Jurkat, Clone E6-1 (cell line): ENCODE measurements at regions not wholly inside any gene's neighbourhood (a gene's known extent, or its start where the extent isn't known, plus 50 kb on each side); places are given as distances from the start of the nearest gene placed in this dataset.

Source experiments
- DNase-seq: peaks from one replicate; pipeline ENCODE4 v3.0.0-alpha.2; 2011; ENCODE audit warnings: low read depth, low spot score
- H3K4me3 ChIP-seq: 2 replicates; pipeline ENCODE4 v1.5.1; 2011; ENCODE audit warnings: mild to moderate bottlenecking, low read length, control low read depth, moderate library complexity

DNA sequence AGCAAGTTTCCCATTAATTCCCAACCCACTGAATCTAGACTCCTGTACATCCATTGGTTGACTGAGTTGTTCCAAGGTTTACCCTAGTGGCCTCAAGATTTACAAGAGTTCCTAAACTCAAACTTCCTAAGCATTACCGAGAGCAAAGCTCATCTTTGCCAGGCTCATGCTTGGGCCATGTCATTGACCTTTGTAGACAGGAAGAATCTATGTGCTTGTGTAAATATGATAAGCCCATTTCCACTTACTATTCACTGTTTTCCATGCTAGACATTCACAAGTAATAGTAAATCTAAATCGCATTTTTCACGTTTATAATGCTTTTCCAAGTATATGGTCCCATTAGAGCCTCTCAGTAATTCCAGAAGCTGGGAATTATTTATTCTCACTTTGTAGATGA, 534.5 kb upstream of the CLINT1 start:
- no peak for DNase-seq
- H3K4me3 ChIP-seq, result no peak overlapping the region

GRCh38 chr5:158392753-158393152, 533.8 kb upstream of the CLINT1 start:
- H3K4me3 ChIP-seq, result no peak overlapping the region
- DNase-seq, result no peak

- no peak overlapping the region for H3K4me3 ChIP-seq
- no peak for DNase-seq
Observed at GRCh38 chr5:158390577-158390976, 531.6 kb upstream of the CLINT1 start.

DNA sequence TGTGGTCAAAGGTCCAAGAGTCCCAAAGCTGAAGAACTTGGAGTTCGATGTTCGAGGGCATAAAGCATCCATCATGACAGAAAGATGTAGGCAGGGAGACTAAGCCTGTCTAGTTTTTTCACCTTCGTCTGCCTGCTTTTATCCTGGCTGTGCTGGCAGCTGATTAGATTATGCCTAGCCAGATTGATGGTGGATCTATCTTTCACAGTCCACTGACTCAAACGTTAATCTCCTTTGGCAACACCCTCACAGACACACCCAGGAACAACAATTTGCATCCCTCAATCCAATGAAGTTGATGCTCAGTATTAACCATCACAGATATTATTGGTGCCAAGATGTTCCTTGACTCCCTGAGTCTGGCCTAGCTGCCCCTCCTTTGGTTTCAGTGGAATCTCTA, 530.8 kb upstream of the CLINT1 start:
- no peak for DNase-seq
- no peak overlapping the region for H3K4me3 ChIP-seq

- no peak overlapping the region for H3K4me3 ChIP-seq
- no peak for DNase-seq
Observed at GRCh38 chr5:158388021-158388420, 529.1 kb upstream of the CLINT1 start.

DNA sequence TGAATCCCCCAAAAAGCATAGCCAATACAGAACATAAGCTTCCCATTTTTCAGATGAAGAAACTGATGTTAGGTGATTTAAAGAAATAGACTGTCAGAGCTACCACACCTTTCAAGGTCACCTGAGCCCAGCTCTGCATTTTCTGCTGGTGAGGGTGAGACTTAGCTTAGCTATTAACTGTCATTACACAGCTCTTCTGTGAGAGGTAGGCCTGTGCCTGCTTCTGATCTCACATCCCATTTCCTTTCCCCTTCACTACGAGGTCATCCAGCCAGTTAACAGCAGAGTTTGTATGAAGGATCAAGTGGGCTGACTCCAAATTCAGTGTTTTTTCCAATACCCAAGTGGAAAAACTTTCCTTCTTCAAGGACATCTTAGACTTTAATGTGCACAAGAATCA, 528.6 kb upstream of the CLINT1 start:
- no peak overlapping the region for H3K4me3 ChIP-seq
- DNase-seq, result no peak

DNA sequence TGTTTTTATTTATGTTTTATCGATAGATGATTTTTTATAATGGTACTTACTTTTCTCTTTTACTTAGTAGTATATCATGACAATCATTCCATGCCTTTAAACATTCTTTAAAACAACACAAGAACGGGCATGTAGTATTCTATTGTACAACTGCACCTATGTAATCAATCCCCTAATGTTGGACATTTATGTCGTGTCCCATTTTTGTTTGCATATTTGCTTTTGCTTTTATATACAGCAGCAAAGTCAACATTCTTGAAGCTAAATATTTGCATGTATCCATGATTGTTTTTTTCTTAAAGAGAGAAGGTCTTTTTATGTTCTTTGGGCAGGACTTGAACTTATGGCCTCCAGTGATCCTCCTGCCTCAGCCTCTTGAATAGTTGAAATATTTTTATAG, 527.0 kb upstream of the CLINT1 start:
- DNase-seq, result no peak
- H3K4me3 ChIP-seq, result no peak overlapping the region

DNA sequence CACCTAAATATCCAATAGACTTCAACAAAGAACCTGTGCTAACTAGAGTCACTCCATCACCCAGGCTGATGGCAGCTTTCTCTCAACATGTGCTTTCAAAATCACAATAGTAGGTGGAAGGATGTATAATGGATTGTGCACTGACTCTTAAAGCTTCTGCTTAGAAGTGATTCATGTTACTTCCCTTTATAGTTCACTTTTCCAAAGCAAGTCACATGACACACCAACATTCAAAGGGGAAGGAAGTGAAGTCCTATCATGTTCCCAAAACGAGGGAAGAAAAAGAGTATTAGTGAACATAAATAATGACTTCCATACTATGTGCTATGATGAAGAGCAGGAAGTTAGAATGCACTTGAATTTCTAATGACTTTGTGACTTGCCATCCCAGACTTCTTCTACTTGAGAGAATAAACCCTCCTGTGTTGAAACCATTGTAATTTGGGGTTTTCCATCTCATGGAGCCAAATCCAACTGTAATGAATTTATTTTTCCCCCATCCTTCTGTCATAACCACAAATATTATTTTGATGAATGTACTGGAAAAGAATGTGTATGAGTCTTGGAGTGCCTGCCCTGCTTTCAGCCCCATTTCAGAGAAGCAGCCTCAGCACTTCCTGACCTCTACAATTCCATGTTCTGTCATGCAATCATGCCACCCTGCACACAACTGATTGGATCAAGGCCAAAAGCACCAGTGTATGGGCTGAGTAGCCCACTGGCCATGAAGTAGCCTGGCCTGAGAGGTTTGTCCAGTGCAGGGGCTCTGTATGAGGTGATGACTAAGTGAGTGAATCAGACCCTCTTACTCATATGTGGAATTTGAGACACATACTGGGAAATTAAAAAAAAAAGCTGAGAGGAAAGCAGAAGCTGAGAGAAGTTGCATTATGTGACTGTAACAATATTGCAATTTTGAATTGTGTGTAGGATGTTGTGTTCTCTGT, 525.9 kb upstream of the CLINT1 start:
- DNase-seq, result no peak
- no peak overlapping the region for H3K4me3 ChIP-seq

DNA sequence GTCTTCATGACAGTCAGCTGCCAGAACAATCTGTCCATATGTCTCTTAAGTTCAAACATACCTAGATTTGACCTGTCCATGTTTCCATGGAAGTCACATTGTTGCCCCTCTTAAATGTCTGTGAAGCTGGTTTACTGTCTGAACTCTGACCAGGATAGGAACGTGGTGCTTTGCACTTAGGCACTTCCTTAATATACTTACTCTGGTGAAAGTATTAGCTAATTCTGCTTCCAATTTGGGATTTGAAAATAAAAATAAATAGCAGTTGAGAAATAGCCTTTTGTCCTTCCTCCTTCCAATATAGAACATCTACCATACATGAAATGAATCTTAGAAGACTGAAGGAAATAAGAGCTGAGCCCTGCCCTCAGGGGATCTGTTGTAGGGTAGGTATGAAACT, 524.5 kb upstream of the CLINT1 start:
- H3K4me3 ChIP-seq, result no peak overlapping the region
- no peak for DNase-seq

GRCh38 chr5:158382473-158382872, 523.5 kb upstream of the CLINT1 start:
- DNase-seq, result no peak
- no peak overlapping the region for H3K4me3 ChIP-seq

DNA sequence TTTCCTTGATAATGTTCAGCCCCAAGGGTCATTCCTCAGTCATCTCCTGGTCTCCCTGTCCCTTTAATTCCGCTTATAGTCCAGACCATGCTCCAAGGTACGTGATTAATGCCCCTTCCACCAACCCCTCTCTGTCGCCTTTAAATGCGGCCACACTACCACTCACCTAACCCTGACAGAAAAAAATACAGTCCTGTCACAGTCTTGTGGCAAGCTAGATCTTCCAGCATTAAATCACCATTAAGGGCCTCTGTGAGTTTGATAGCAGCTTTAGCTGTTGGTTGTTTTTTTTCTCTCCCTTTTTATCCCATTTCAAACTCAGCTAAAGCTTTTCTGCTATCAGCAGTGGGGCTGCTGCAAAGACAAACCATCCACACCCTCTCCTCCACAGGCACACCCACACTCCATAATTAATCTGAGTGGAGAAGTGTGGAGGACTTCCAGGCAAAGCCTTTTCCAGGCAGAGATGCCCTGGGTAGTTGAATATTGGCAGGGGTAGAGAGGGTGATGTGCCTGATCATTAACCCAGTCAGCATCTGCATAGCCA, 522.7 kb upstream of the CLINT1 start:
- H3K4me3 ChIP-seq, result no peak overlapping the region
- no peak for DNase-seq

DNA sequence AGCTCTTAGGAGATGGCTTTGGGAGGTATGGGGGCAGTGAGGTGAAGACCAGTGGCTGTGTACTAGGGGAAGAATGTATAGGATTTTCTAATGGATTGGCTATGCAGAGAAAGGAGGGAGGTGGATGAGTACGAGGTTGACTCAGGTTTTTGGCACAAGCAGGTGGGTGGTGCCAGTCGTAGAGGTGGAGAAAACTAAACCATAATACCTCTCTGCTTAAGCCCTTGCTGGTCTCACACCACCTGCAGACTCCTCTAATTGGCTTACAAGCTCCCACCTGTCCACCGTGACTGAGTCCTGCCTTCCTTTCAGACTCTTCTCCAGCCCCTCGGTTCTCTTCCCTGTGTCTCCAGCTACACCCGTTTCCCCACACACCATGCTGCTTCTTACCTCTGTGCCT, 521.7 kb upstream of the CLINT1 start:
- no peak for DNase-seq
- no peak overlapping the region for H3K4me3 ChIP-seq

DNA sequence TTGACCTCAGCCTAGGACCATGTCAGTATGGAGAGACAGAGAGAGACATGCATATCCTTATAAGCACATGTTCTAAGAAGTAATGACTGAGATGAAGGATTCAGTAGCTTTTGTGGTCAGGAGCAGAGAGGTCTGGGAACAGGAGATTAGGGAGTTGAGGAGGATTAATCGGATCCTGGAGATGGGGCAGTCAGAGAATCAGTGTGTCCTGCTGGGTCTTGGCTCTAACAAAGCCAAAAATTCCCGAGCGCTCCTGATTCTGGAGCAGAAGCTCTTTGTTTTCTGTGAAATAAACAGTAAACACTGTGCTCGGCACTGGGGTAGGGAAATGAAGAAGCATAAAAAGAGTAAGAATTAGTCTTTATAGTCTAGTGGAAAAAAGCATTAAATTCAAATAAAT, 520.0 kb upstream of the CLINT1 start:
- H3K4me3 ChIP-seq, result no peak overlapping the region
- DNase-seq, result no peak

GRCh38 chr5:158376679-158377078, 517.7 kb upstream of the CLINT1 start:
- no peak overlapping the region for H3K4me3 ChIP-seq
- no peak for DNase-seq

- H3K4me3 ChIP-seq, result no peak overlapping the region
- DNase-seq, result no peak
Observed at GRCh38 chr5:158375531-158375930, 516.6 kb upstream of the CLINT1 start.

DNA sequence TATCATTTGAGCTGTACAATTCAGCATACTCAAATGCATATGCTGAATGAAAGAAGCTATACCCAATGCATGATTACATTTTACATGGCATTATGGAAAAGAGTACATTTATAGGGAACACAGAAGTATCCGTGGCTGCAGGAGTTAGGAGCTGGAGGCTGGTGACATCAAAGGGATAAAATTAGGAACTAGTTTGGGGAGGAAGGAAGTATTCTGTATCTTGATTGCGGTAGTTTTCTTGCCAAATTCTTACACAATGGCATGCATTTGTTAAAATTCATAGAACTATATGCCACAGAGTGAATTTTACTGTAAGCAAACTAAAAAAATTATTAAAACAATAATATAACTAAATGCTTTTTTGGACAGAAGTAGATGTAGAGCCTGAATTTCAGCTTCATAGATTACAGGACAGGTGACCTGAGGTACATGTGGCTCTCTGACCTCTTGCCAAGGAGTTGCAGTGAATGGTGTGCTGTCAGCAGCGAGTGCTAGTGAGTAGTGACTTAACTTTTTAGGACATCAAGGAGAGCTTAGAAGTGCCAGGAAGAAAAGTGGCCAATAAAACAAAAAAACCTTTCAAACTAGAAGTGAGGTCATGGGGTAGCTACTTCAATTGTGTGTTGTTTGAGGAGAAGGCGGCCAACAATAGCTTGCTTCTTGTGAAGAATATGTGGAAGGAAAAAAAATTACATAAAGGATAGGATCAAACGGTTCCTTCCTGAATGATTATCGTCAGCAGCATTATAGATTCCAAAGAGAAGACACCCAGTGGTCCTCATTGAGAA, 514.9 kb upstream of the CLINT1 start:
- no peak overlapping the region for H3K4me3 ChIP-seq
- no peak for DNase-seq

GRCh38 chr5:158369241-158369640, 510.3 kb upstream of the CLINT1 start:
- DNase-seq, result no peak

DNA sequence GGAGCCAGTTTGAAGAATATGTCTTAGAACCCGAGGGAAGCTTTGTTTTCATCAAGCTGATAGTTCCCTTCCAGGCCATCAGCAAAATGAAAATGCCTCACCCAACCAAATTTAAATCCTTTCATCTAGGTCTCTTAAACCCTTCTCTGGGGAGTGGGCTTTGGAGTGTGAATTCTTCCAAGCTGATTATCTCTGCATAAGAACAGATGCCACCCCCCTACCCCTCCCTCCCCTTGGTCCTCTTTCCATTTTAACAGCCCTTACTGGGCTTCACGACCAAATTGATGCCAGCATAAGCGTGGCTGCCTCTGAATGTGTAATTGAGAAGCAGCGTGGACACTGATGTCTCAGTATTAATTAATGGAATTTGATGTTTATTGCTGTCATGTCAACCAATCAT, 509.7 kb upstream of the CLINT1 start:
- no peak for DNase-seq
- no peak overlapping the region for H3K4me3 ChIP-seq

More at GRCh38 chr5:158369241-158369640, 510.3 kb upstream of the CLINT1 start:
- no peak overlapping the region for H3K4me3 ChIP-seq

- no peak for DNase-seq
- no peak overlapping the region for H3K4me3 ChIP-seq
Observed at GRCh38 chr5:158364367-158364766, 505.4 kb upstream of the CLINT1 start.

- DNase-seq, result no peak
- no peak overlapping the region for H3K4me3 ChIP-seq
Observed at GRCh38 chr5:158354958-158355357, 496.0 kb upstream of the CLINT1 start.
